ENCODE measurements at regions not wholly inside any gene's neighbourhood (a gene's known extent, or its start where the extent isn't known, plus 50 kb on each side); places are given as distances from the start of the nearest gene placed in this dataset.

DNA sequence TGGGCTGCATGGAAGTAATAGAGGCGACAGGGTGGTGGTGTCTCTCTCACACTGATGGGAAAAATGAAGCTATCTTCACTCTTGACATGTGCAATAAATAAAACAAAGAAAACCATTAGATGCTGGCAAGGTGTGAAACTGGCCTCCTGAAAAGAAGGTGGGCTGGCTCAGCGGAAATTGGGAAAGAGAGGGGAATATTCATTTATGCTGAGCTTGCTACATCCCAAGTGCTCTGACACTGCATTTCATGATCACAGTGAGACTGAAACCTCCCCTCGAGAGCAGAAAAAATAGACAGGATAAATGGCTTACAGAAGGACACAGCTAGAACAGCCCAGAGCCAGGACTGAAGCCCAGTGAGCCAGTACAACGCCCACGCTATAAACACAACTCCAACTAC is 112.1 kb upstream of the SMLR1 start:
- TF ChIP-seq, protein P1, sequence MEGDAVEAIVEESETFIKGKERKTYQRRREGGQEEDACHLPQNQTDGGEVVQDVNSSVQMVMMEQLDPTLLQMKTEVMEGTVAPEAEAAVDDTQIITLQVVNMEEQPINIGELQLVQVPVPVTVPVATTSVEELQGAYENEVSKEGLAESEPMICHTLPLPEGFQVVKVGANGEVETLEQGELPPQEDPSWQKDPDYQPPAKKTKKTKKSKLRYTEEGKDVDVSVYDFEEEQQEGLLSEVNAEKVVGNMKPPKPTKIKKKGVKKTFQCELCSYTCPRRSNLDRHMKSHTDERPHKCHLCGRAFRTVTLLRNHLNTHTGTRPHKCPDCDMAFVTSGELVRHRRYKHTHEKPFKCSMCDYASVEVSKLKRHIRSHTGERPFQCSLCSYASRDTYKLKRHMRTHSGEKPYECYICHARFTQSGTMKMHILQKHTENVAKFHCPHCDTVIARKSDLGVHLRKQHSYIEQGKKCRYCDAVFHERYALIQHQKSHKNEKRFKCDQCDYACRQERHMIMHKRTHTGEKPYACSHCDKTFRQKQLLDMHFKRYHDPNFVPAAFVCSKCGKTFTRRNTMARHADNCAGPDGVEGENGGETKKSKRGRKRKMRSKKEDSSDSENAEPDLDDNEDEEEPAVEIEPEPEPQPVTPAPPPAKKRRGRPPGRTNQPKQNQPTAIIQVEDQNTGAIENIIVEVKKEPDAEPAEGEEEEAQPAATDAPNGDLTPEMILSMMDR (IDR thresholded peaks at IDR 0.05): no peak
- no peak for TF ChIP-seq POLR2A (IDR thresholded peaks at IDR 0.05)

All from suprapubic skin (tissue), 3 donors.